Thyroid gland (tissue), 4 donors: ENCODE measurements at regions not wholly inside any gene's neighbourhood (a gene's known extent, or its start where the extent isn't known, plus 50 kb on each side); places are given as distances from the start of the nearest gene placed in this dataset.

Experiments
- CTCF ChIP-seq, 6 experiments: fragments of 200-600 bp in 3 of 6; fragments of 450-650 bp in 3 of 6; sonication (generic) in 3 of 6; IDR thresholded peaks; one replicate each; pipeline ENCODE4 v1.5.1; 2016 to 2019; ENCODE audit warnings: antibody characterized with exemption in 6 of 6, mild to moderate bottlenecking in 2 of 6, inconsistent platforms in 1 of 6, moderate library complexity in 1 of 6
- POLR2A ChIP-seq, 2 donors: fragments of 450-650 bp; IDR thresholded peaks; one replicate each; pipeline ENCODE4 v1.6.1; 2017; ENCODE audit warnings: antibody characterized with exemption in 2 of 2, mild to moderate bottlenecking in 2 of 2, moderate library complexity in 1 of 2

GRCh38 chr13:22505489-22505888, 675.3 kb upstream of the SGCG start:
- TF ChIP-seq CTCF (IDR thresholded peaks at IDR 0.05) = no peak
- TF ChIP-seq POLR2A (IDR thresholded peaks at IDR 0.05) = no peak
